Right lung (tissue), 2 donors: ENCODE measurements at regions not wholly inside any gene's neighbourhood (a gene's known extent, or its start where the extent isn't known, plus 50 kb on each side); places are given as distances from the start of the nearest gene placed in this dataset.
"Not testable (repeated sequence)": the region's sequence is repeated elsewhere in the genome, so short reads cannot be mapped to it uniquely, and the experiment has no call there.

Experiments
- DNase-seq, 2 donors: peaks; one replicate each; pipeline ENCODE4 v3.0.0-alpha.2; 2013

- no peak for DNase-seq
Observed at GRCh38 chr6:115060581-115060980, 717.8 kb upstream of the HS3ST5 start.

- DNase-seq, result no peak
Observed at GRCh38 chr6:115058414-115059211, 715.8 kb upstream of the HS3ST5 start.

- DNase-seq, result no peak
Observed at GRCh38 chr6:115055579-115055978, 712.8 kb upstream of the HS3ST5 start.

- not testable (repeated sequence) for DNase-seq
Observed at GRCh38 chr6:115054242-115054641, 711.4 kb upstream of the HS3ST5 start.

- no peak for DNase-seq
Observed at GRCh38 chr6:115053169-115053860, 710.5 kb upstream of the HS3ST5 start.

- DNase-seq, result no peak
Observed at GRCh38 chr6:115016593-115016992, 673.8 kb upstream of the HS3ST5 start.

- no peak for DNase-seq
Observed at GRCh38 chr6:115004982-115005381, 662.2 kb upstream of the HS3ST5 start.

DNA sequence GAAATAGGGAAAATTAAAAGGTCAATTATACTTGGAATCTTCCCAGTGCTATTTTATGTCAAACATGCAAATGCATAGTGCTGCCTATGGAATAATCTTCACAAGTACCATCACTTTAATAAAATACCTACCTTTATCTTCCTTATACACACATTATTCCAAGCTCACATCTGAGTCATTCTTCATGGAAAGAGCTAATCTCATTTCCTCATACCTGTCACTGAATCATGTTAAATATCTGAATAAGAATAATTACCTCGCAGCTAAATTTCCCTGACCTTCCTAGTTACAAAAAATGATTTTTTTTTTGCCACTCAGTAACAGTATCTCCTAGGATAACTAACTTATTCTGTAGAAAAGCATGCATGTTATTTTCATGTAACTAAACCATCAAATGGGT is 661.4 kb upstream of the HS3ST5 start:
- DNase-seq, result no peak

DNA sequence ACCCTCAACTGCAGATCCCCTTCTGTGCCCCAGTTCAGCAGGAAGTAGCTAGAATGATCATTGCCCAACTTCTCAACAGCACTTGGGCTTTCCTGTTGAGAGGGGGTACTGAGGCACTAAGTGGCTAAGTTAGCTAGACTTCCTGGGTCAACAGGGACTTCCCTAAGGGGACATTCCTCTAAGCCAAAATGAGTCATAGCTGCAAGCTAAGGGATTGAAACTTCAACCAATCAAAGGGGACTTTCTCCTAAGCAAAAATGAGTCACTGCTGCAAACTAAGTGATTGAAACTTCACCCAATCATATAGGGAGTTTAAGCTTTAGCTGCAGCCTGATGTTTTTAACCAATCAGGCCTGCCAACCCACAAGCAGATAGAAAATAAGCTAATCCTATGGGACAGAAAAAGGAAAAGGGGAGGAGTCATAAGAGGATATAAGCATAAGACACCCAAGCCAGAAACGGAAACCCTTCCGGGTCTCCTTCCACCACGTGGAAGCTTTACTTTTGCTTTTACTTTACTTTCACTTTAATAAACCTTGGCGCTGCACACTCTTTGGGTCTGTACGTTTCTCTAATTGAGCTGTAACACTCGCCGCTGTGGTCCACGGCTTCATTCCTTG is 659.0 kb upstream of the HS3ST5 start:
- no peak for DNase-seq

DNA sequence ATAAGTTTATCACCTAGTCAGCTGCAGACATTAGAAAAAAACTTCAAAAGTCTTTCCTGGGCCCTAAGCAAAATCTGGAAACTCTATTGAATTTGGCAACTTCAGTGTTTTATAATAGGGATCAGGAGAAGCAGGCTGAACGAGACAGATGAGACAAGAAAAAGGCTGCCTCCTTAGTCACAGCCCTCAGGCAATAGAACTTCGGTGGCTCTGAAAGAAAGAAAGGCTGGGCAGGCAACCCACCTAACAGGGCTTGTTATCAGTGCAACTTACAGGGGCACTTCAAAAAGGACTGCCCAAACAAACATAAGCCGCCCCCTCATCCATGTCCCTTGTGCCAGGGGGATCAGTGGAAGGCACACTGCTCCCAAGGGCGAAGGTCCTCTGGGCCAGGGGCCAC is 657.9 kb upstream of the HS3ST5 start:
- no peak for DNase-seq

DNA sequence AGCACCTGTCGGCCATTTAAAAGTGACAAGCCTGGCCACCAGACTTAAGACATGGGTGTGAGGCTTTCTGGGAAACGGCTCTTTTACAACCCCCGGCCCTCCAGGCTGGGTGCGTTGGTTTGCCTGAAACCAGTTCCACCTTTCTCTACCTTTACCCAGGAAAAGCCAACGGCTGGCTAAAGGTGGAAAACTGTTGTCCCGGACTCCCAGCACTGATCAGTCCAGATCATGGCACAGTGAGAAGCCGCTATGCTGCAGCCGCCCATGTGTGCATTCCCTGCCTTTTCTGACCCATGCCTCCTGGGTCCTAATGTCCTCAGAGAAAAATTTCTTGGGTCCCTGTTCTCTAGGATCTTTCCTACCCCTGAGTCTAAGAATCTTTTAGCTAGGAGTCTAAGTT is 655.7 kb upstream of the HS3ST5 start:
- DNase-seq, result no peak

GRCh38 chr6:114997813-114998292 is 655.0 kb upstream of the HS3ST5 start:
- no peak for DNase-seq

DNA sequence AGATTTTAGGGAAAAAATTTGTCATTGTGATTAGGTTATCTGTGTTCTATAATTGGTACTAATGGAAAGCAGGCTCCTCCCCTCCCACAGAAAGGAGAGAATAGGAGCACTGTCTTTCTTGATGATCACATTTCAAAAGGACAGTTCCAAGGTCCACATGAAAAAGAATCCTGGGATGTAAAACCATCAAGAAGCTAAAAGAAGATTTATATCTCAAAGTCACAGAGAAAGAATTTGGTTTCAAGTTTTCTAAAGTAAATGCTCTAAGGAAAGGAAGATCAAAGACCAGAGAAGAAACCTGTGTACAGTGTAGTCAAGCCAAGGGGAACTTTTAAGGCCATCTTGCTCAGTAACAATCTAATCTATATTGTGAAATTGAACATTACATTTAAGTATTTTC is 652.7 kb upstream of the HS3ST5 start:
- DNase-seq, result no peak

DNA sequence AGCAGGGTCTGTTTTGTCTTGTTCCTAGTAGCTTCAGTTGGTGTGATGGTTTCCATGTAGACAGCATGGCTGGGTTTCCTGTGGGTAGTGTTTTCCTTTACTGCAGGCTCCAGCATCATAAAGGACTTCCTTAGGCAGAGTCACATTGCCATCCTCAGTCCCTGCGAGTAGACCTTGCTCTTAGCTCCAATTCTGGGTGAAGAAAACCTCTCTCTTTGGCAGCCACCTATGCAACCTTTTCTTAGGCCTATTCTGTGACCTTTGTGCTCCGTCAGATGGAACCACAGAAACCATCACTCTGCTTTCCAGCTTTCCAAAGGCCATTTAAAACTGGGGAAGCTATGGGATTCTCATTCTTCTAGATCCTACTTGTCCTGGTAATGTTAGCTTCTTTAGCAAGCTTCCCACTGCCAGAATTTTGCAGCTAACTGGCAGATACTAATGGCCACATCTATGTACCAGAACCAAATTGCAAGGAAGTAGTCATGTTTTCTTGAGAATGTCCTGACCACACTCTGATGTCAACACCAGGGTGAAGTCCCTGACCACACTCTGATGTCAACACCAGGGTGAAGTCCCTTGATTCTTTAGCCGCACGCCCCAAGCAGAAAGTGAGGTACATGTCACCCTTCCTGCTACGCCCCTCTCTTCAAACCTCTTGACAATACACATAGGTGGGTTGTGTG is 646.6 kb upstream of the HS3ST5 start:
- no peak for DNase-seq

GRCh38 chr6:114987281-114987680 is 644.5 kb upstream of the HS3ST5 start:
- DNase-seq, result no peak

DNA sequence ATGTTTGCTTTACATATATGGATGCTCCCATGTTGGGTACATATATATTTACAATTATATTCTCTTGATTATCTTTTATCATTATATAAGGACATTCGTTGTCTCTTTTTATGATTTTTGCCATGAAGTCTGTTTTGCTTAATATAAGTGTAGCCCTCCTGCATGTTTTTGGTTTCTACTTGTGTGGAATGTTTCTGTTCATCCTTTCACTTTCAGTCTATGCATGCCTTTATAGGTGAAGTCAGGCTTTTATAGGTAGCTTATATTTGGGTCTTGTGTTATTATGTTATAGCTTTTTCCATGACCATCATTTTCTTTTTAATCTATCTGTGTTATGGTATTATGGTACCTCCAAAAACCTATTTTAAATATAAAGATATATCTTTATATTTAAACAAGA is 612.5 kb upstream of the HS3ST5 start:
- DNase-seq, result no peak

GRCh38 chr6:114952229-114952628 is 609.4 kb upstream of the HS3ST5 start:
- no peak for DNase-seq

- DNase-seq, result no peak
Observed at GRCh38 chr6:114945392-114945791, 602.6 kb upstream of the HS3ST5 start.

DNA sequence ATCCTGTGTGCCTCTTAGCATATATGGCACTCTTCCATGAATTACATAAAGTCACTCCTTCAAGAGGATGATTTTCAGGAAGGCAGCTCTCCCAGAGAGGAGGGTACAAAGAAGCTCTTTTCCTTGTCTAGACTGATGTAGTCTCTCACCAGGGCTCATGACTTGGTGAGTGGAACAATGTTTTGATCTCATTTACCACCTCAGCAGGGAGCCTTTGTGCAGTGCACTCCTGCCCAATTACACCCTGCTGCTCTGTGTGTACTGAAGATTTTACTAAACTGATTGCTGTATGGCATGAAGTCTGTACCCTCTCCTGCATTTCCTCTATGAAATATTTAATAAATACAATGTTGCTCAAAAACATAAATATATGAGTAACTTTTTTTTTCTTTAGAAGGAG is 598.3 kb upstream of the HS3ST5 start:
- no peak for DNase-seq

DNA sequence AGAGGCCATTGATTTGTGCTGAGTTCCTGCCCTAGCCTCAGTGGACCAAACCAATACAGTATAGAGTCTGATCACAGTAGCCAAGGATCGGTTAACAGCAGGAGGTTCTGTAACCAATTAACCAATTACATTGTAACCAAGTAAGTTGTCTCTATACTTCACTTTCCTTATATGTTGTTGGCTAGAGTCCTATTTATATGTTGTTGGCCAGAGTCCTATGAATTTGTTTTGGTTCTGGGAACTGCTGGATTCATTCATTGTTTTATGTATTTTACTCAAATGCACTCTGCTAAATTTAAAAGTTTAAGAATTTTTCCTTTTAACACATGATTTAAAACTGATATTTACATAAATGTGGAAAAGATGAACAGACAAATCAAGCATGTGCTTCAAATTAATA is 597.4 kb upstream of the HS3ST5 start:
- DNase-seq, result peak in 1 of 2 donors; percentile 2

DNA sequence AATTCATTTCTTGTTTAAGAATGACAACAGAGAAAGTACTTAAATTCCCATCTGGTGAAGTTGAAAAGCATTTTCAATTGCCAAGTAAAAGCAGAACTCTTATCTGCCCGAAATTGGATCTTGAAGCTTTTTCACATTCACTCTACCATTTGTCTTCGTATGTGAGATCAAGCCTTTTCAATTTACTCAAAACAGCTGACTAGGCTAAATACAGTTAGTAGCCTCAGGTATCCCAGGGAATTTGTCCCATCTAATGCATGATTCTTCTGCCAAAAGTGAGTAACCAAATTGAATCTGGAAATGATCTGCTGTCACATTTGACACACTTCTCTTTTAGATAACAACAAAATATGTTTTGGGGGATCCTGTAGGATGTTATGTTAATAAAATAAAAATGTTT is 596.8 kb upstream of the HS3ST5 start:
- no peak for DNase-seq

GRCh38 chr6:114936080-114936479 is 593.3 kb upstream of the HS3ST5 start:
- no peak for DNase-seq
